NCI-H226 (cell line): ENCODE measurements at regions not wholly inside any gene's neighbourhood (a gene's known extent, or its start where the extent isn't known, plus 50 kb on each side); places are given as distances from the start of the nearest gene placed in this dataset.
"Not testable (repeated sequence)": the region's sequence is repeated elsewhere in the genome, so short reads cannot be mapped to it uniquely, and the experiment has no call there.

Experiments used
- DNase-seq: peaks from one replicate; pipeline ENCODE4 v3.0.0-alpha.2; 2015

- DNase-seq, result not testable (repeated sequence)
Measured at GRCh38 chr1:214095896-214096295, 108.1 kb downstream of the PROX1 start.

GRCh38 chr1:214101246-214101645, 113.5 kb downstream of the PROX1 start:
- no peak for DNase-seq

- DNase-seq, result no peak
Measured at GRCh38 chr1:214101828-214102227, 114.1 kb downstream of the PROX1 start.

GRCh38 chr1:214102907-214103306, 115.1 kb downstream of the PROX1 start:
- peak; percentile 4 for DNase-seq

- DNase-seq, result no peak
Measured at GRCh38 chr1:214103778-214104177, 116.0 kb downstream of the PROX1 start.

- DNase-seq, result no peak
Measured at GRCh38 chr1:214106375-214106774, 118.6 kb downstream of the PROX1 start.

GRCh38 chr1:214107322-214108096, 119.7 kb downstream of the PROX1 start:
- no peak for DNase-seq

- DNase-seq, result no peak
Measured at GRCh38 chr1:214108097-214108446, 120.3 kb downstream of the PROX1 start.

GRCh38 chr1:214111796-214112195, 124.0 kb downstream of the PROX1 start:
- DNase-seq, result no peak

- no peak for DNase-seq
Measured at GRCh38 chr1:214116258-214116657, 128.5 kb downstream of the PROX1 start.

- no peak for DNase-seq
Measured at GRCh38 chr1:214117780-214118179, 130.0 kb downstream of the PROX1 start.

- DNase-seq, result no peak
Measured at GRCh38 chr1:214120191-214120590, 132.4 kb downstream of the PROX1 start.

- DNase-seq, result no peak
Measured at GRCh38 chr1:214120951-214121350, 133.2 kb downstream of the PROX1 start.

GRCh38 chr1:214122110-214122509, 134.3 kb downstream of the PROX1 start:
- DNase-seq, result no peak

- DNase-seq, result no peak
Measured at GRCh38 chr1:214123061-214123784, 135.4 kb downstream of the PROX1 start.

GRCh38 chr1:214124281-214124805, 136.6 kb downstream of the PROX1 start:
- DNase-seq, result no peak

- DNase-seq, result no peak
Measured at GRCh38 chr1:214124915-214125314, 137.1 kb downstream of the PROX1 start.

- no peak for DNase-seq
Measured at GRCh38 chr1:214125819-214126218, 138.0 kb downstream of the PROX1 start.

- no peak for DNase-seq
Measured at GRCh38 chr1:214126697-214127146, 138.9 kb downstream of the PROX1 start.

GRCh38 chr1:214127705-214128104, 139.9 kb downstream of the PROX1 start:
- DNase-seq, result no peak

GRCh38 chr1:214135886-214136285, 145.1 kb upstream of the SMYD2 start:
- no peak for DNase-seq

- DNase-seq, result no peak
Measured at GRCh38 chr1:214136324-214136919, 144.5 kb upstream of the SMYD2 start.

- DNase-seq, result no peak
Measured at GRCh38 chr1:214141486-214141885, 139.5 kb upstream of the SMYD2 start.
